ENCODE measurements at regions not wholly inside any gene's neighbourhood (a gene's known extent, or its start where the extent isn't known, plus 50 kb on each side); places are given as distances from the start of the nearest gene placed in this dataset.
"Not testable (repeated sequence)": the region's sequence is repeated elsewhere in the genome, so short reads cannot be mapped to it uniquely, and the experiment has no call there.

GRCh38 chr2:446963-447530 lies 159.2 kb upstream of the ALKAL2 start:
- no peak for DNase-seq (ENCODE audit: low read depth in 2 of 2)

GRCh38 chr2:446303-446874 lies 158.5 kb upstream of the ALKAL2 start:
- no peak for DNase-seq (ENCODE audit: low read depth in 2 of 2)

GRCh38 chr2:445896-446295 lies 158.0 kb upstream of the ALKAL2 start:
- no peak for DNase-seq (ENCODE audit: low read depth in 2 of 2)

GRCh38 chr2:444937-445884 lies 157.3 kb upstream of the ALKAL2 start:
- no peak for DNase-seq (ENCODE audit: low read depth in 2 of 2)

GRCh38 chr2:443741-444140 lies 155.8 kb upstream of the ALKAL2 start:
- DNase-seq (ENCODE audit: low read depth in 2 of 2) = no peak

GRCh38 chr2:443216-443615 lies 155.3 kb upstream of the ALKAL2 start:
- DNase-seq (ENCODE audit: low read depth in 2 of 2) = no peak

- DNase-seq (ENCODE audit: low read depth in 2 of 2) = no peak
These were observed 153.5 kb upstream of the ALKAL2 start for GRCh38 chr2:441258-442022.

- no peak for DNase-seq (ENCODE audit: low read depth in 2 of 2)
These were observed 152.5 kb upstream of the ALKAL2 start for GRCh38 chr2:440403-440740.

- DNase-seq (ENCODE audit: low read depth in 2 of 2) = no peak
These were observed 151.9 kb upstream of the ALKAL2 start for GRCh38 chr2:439556-440402.

GRCh38 chr2:439077-439476 lies 151.2 kb upstream of the ALKAL2 start:
- no peak for DNase-seq (ENCODE audit: low read depth in 2 of 2)

- peak; percentile 23 to 26 for DNase-seq (ENCODE audit: low read depth in 2 of 2)
These were observed 150.0 kb upstream of the ALKAL2 start for GRCh38 chr2:437756-438393.

- DNase-seq (ENCODE audit: low read depth in 2 of 2) = no peak
These were observed 149.3 kb upstream of the ALKAL2 start for GRCh38 chr2:437180-437579.

GRCh38 chr2:436205-436604 lies 148.3 kb upstream of the ALKAL2 start:
- no peak for DNase-seq (ENCODE audit: low read depth in 2 of 2)

GRCh38 chr2:434625-435024 lies 146.7 kb upstream of the ALKAL2 start:
- DNase-seq (ENCODE audit: low read depth in 2 of 2) = no peak

GRCh38 chr2:433216-433615 lies 145.3 kb upstream of the ALKAL2 start:
- no peak for DNase-seq (ENCODE audit: low read depth in 2 of 2)

- no peak for DNase-seq (ENCODE audit: low read depth in 2 of 2)
These were observed 142.6 kb upstream of the ALKAL2 start for GRCh38 chr2:430291-431040.

- DNase-seq (ENCODE audit: low read depth in 2 of 2) = no peak
These were observed 141.8 kb upstream of the ALKAL2 start for GRCh38 chr2:429575-430254.

GRCh38 chr2:429142-429541 lies 141.3 kb upstream of the ALKAL2 start:
- DNase-seq (ENCODE audit: low read depth in 2 of 2) = no peak

GRCh38 chr2:428591-428990 lies 140.7 kb upstream of the ALKAL2 start:
- no peak for DNase-seq (ENCODE audit: low read depth in 2 of 2)

- not testable (repeated sequence) for DNase-seq (ENCODE audit: low read depth in 2 of 2)
These were observed 138.8 kb upstream of the ALKAL2 start for GRCh38 chr2:426696-427095.
